Right lobe of liver (tissue), 4 donors: ENCODE measurements at regions not wholly inside any gene's neighbourhood (a gene's known extent, or its start where the extent isn't known, plus 50 kb on each side); places are given as distances from the start of the nearest gene placed in this dataset.

Experiments used
- CTCF ChIP-seq, 4 donors: fragments of 200-600 bp in 3 of 4; fragments of 450-650 bp in 1 of 4; IDR thresholded peaks; one replicate each; pipeline versions ENCODE4 v1.5.1 to v1.8.0; 2016 to 2022; ENCODE audit warnings: antibody characterized with exemption in 4 of 4, mild to moderate bottlenecking in 2 of 4
- POLR2A ChIP-seq: fragments of 450-650 bp; IDR thresholded peaks from one replicate; pipeline ENCODE4 v1.6.1; 2017; ENCODE audit warnings: antibody characterized with exemption, mild to moderate bottlenecking
- donor health status: DM: no; HTN: no; CAD: no.
- donor health status: DM: no; HTN: no; CAD: no.
- donor health status: DM: no; HTN: yes; CAD: no.

- TF ChIP-seq CTCF (IDR thresholded peaks at IDR 0.05) (no peak), POLR2A (no peak)
Measured at GRCh38 chr16:76729525-76729924, 452.3 kb downstream of the CNTNAP4 start.
